ENCODE measurements at regions not wholly inside any gene's neighbourhood (a gene's known extent, or its start where the extent isn't known, plus 50 kb on each side); places are given as distances from the start of the nearest gene placed in this dataset.

GRCh38 chr20:50376179-50376887 is 133.8 kb upstream of the PTPN1 start:
- no peak for TF ChIP-seq CTCF (IDR thresholded peaks at IDR 0.05; ENCODE audit: low read depth, low read length)
- H3K4me3 ChIP-seq (replicated peaks in 1 of 2; ENCODE audit: low read depth in 2 of 2, low read length in 2 of 2): no peak overlapping the region
- DNase-seq (ENCODE audit: low read depth in 2 of 2): no peak

GRCh38 chr20:50376888-50377459 is 133.2 kb upstream of the PTPN1 start:
- no peak overlapping the region for H3K4me3 ChIP-seq (replicated peaks in 1 of 2; ENCODE audit: low read depth in 2 of 2, low read length in 2 of 2)
- no peak for TF ChIP-seq CTCF (IDR thresholded peaks at IDR 0.05; ENCODE audit: low read depth, low read length)
- no peak for DNase-seq (ENCODE audit: low read depth in 2 of 2)

GRCh38 chr20:50378170-50379000 is 131.8 kb upstream of the PTPN1 start:
- no peak overlapping the region for H3K4me3 ChIP-seq (replicated peaks in 1 of 2; ENCODE audit: low read depth in 2 of 2, low read length in 2 of 2)

GRCh38 chr20:50379049-50379990 is 130.9 kb upstream of the PTPN1 start:
- H3K4me3 ChIP-seq (replicated peaks in 1 of 2; ENCODE audit: low read depth in 2 of 2, low read length in 2 of 2): no peak overlapping the region
- no peak for TF ChIP-seq CTCF (IDR thresholded peaks at IDR 0.05; ENCODE audit: low read depth, low read length)
- peak; percentile 91 to 98 for DNase-seq (ENCODE audit: low read depth in 2 of 2)

More at GRCh38 chr20:50378170-50379000, 131.8 kb upstream of the PTPN1 start:
- DNase-seq (ENCODE audit: low read depth in 2 of 2): peak in 1 of 2 donors; percentile 25
- no peak for TF ChIP-seq CTCF (IDR thresholded peaks at IDR 0.05; ENCODE audit: low read depth, low read length)

- H3K4me3 ChIP-seq (replicated peaks in 1 of 2; ENCODE audit: low read depth in 2 of 2, low read length in 2 of 2): no peak overlapping the region
- no peak for TF ChIP-seq CTCF (IDR thresholded peaks at IDR 0.05; ENCODE audit: low read depth, low read length)
- no peak for DNase-seq (ENCODE audit: low read depth in 2 of 2)
Measured at GRCh38 chr20:50379991-50380696, 130.0 kb upstream of the PTPN1 start.

GRCh38 chr20:50380697-50381040 is 129.5 kb upstream of the PTPN1 start:
- peak; percentile 59 for TF ChIP-seq CTCF (IDR thresholded peaks at IDR 0.05; ENCODE audit: low read depth, low read length)
- no peak overlapping the region for H3K4me3 ChIP-seq (replicated peaks in 1 of 2; ENCODE audit: low read depth in 2 of 2, low read length in 2 of 2)
- DNase-seq (ENCODE audit: low read depth in 2 of 2): peak; percentile 54 to 71

All from cardiac fibroblast (primary cell).